Ishikawa (cell line): ENCODE measurements at regions not wholly inside any gene's neighbourhood (a gene's known extent, or its start where the extent isn't known, plus 50 kb on each side); places are given as distances from the start of the nearest gene placed in this dataset.

ENCODE experiments used
- MAX ChIP-seq: IDR thresholded peaks from 2 replicates; pipeline ENCODE4 v1.6.1; 2012
- RAD21 ChIP-seq: IDR thresholded peaks from 2 replicates; pipeline ENCODE4 v1.6.1; 2012; ENCODE audit warnings: low read depth
- REST ChIP-seq: IDR thresholded peaks from 2 replicates; pipeline ENCODE4 v1.6.1; 2012; ENCODE audit warnings: low read depth, mild to moderate bottlenecking
- TAF1 ChIP-seq: IDR thresholded peaks from 2 replicates; pipeline ENCODE4 v1.6.1; 2012; ENCODE audit warnings: low read depth, mild to moderate bottlenecking
- ZBTB7A ChIP-seq: IDR thresholded peaks from 2 replicates; pipeline ENCODE4 v1.6.1; 2012; ENCODE audit warnings: low read depth

GRCh38 chr6:99151634-99152346 lies 197.7 kb downstream of the FAXC start:
- TF ChIP-seq REST (no peak), MAX (no peak), TAF1 (no peak), RAD21 (peak; percentile 76), ZBTB7A (no peak)
